T-helper 9 cell (primary cell): ENCODE measurements at regions not wholly inside any gene's neighbourhood (a gene's known extent, or its start where the extent isn't known, plus 50 kb on each side); places are given as distances from the start of the nearest gene placed in this dataset.

Experiments used
- DNase-seq: peaks from one replicate; pipeline ENCODE4 v3.0.0-alpha.2; 2020

GRCh38 chr20:60591172-60591799 lies 633.1 kb downstream of the CDH26 start:
- DNase-seq, result no peak

GRCh38 chr20:60598528-60598927 lies 640.3 kb downstream of the CDH26 start:
- no peak for DNase-seq

- no peak for DNase-seq
These were observed 641.2 kb downstream of the CDH26 start for GRCh38 chr20:60599381-60599780.

- no peak for DNase-seq
These were observed 641.8 kb downstream of the CDH26 start for GRCh38 chr20:60600036-60600435.

- no peak for DNase-seq
These were observed 628.0 kb upstream of the CDH4 start for GRCh38 chr20:60624066-60624465.

GRCh38 chr20:60627751-60628565 lies 624.1 kb upstream of the CDH4 start:
- no peak for DNase-seq

- no peak for DNase-seq
These were observed 623.3 kb upstream of the CDH4 start for GRCh38 chr20:60628749-60629148.

- no peak for DNase-seq
These were observed 622.9 kb upstream of the CDH4 start for GRCh38 chr20:60629206-60629605.

GRCh38 chr20:60630609-60631008 lies 621.5 kb upstream of the CDH4 start:
- no peak for DNase-seq

GRCh38 chr20:60631585-60632287 lies 620.3 kb upstream of the CDH4 start:
- DNase-seq, result no peak

- DNase-seq, result no peak
These were observed 619.4 kb upstream of the CDH4 start for GRCh38 chr20:60632391-60633262.

- no peak for DNase-seq
These were observed 617.4 kb upstream of the CDH4 start for GRCh38 chr20:60634491-60635172.

GRCh38 chr20:60636417-60636816 lies 615.6 kb upstream of the CDH4 start:
- DNase-seq, result no peak

GRCh38 chr20:60637801-60638200 lies 614.3 kb upstream of the CDH4 start:
- DNase-seq, result no peak

- DNase-seq, result no peak
These were observed 613.5 kb upstream of the CDH4 start for GRCh38 chr20:60638430-60639098.

GRCh38 chr20:60641879-60642447 lies 610.1 kb upstream of the CDH4 start:
- no peak for DNase-seq

- DNase-seq, result no peak
These were observed 609.5 kb upstream of the CDH4 start for GRCh38 chr20:60642541-60642940.

GRCh38 chr20:60648556-60648955 lies 603.5 kb upstream of the CDH4 start:
- DNase-seq, result no peak

GRCh38 chr20:60649541-60649940 lies 602.5 kb upstream of the CDH4 start:
- DNase-seq, result no peak

GRCh38 chr20:60650087-60650486 lies 602.0 kb upstream of the CDH4 start:
- DNase-seq, result no peak

- no peak for DNase-seq
These were observed 600.0 kb upstream of the CDH4 start for GRCh38 chr20:60652046-60652445.
